Activated B cell treated with CpG ODN at 0.5 μM for 24 hours (primary cell): ENCODE measurements at regions not wholly inside any gene's neighbourhood (a gene's known extent, or its start where the extent isn't known, plus 50 kb on each side); places are given as distances from the start of the nearest gene placed in this dataset.

Experiments used
- ATAC-seq: fragments of 200-7000 bp; cut with Tn5 transposase; one replicate; pipeline ENCODE4 v1.10.0; 2021; ENCODE audit warnings: low read depth, mild to moderate bottlenecking, moderate library complexity
- CTCF ChIA-PET: fragments of 350-600 bp; sonication (Branson Sonifier 250); formaldehyde crosslinking; loops from one replicate; lab custom pipeline; 2021; ENCODE audit warnings: antibody characterized with exemption; lab: Charles Lee
- POLR2A ChIA-PET: fragments of 350-600 bp; sonication (Branson Sonifier 250); formaldehyde crosslinking; loops from one replicate; lab custom pipeline; 2021; ENCODE audit warnings: antibody characterized with exemption; lab: Charles Lee
- DNase-seq: peaks from one replicate; pipeline ENCODE4 v3.0.0; 2022
- H3K27ac Mint-ChIP-seq: one replicate; pipeline ENCODE4 v1.8.0; 2020; ENCODE audit warnings: mixed read lengths
- H3K27me3 Mint-ChIP-seq: one replicate; pipeline ENCODE4 v1.8.0; 2021; ENCODE audit warnings: mixed read lengths
- H3K36me3 Mint-ChIP-seq: one replicate; pipeline ENCODE4 v1.8.0; 2021; ENCODE audit warnings: low read depth, mixed read lengths
- H3K4me1 Mint-ChIP-seq: one replicate; pipeline ENCODE4 v1.8.0; 2021; ENCODE audit warnings: mixed read lengths
- H3K4me3 Mint-ChIP-seq: one replicate; pipeline ENCODE4 v1.8.0; 2020; ENCODE audit warnings: mild to moderate bottlenecking, mixed read lengths
- H3K9me3 Mint-ChIP-seq: one replicate; pipeline ENCODE4 v1.8.0; 2020; ENCODE audit warnings: mixed read lengths
- intact Hi-C: fragments of 100-400 bp; cut with micrococcal nuclease; formaldehyde crosslinking; loops from one replicate; pipeline ENCODE4 v1.15.1; 2024
- TF ChIP-seq, protein P1 (sequence below): fragments of 200-600 bp; IDR thresholded peaks from one replicate; pipeline ENCODE4 v1.8.0; 2022; ENCODE audit warnings: antibody characterized with exemption, mild to moderate bottlenecking

DNA sequence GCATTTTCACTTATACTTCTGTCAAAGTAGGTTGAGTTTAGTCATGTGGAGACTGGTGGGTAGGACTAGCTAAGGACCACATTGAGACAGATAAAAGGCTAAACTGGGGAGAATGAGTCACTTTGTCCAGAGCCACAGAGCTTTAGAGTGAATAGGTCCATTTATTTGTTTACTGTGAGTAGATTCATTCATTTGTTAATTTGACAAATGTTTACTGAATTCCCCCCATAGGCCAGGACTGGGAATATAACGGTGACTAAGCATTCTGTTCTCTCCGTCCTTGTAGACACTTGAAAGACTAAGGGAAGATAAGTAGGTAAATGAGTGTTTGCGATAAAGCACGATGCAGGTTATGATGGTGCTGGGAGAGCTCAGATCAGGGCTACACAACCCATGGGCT, 699.7 kb upstream of the ID4 start:
- DNase-seq (no peak), ATAC-seq (no peak)
- Mint-ChIP-seq H3K4me1 (no peaks in the 10 kb centered on the region), H3K27ac (no peak overlapping the region), H3K4me3 (no peak overlapping the region), H3K36me3 (no peaks in the 10 kb centered on the region), H3K9me3 (peaks cover 9% of the 10 kb centered on the region), H3K27me3 (no peaks in the 10 kb centered on the region)
- ChIA-PET POLR2A (no interaction called here), CTCF (no interaction called here)
- intact Hi-C loops: no loop called here
- TF ChIP-seq, protein P1, sequence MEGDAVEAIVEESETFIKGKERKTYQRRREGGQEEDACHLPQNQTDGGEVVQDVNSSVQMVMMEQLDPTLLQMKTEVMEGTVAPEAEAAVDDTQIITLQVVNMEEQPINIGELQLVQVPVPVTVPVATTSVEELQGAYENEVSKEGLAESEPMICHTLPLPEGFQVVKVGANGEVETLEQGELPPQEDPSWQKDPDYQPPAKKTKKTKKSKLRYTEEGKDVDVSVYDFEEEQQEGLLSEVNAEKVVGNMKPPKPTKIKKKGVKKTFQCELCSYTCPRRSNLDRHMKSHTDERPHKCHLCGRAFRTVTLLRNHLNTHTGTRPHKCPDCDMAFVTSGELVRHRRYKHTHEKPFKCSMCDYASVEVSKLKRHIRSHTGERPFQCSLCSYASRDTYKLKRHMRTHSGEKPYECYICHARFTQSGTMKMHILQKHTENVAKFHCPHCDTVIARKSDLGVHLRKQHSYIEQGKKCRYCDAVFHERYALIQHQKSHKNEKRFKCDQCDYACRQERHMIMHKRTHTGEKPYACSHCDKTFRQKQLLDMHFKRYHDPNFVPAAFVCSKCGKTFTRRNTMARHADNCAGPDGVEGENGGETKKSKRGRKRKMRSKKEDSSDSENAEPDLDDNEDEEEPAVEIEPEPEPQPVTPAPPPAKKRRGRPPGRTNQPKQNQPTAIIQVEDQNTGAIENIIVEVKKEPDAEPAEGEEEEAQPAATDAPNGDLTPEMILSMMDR: no peak

DNA sequence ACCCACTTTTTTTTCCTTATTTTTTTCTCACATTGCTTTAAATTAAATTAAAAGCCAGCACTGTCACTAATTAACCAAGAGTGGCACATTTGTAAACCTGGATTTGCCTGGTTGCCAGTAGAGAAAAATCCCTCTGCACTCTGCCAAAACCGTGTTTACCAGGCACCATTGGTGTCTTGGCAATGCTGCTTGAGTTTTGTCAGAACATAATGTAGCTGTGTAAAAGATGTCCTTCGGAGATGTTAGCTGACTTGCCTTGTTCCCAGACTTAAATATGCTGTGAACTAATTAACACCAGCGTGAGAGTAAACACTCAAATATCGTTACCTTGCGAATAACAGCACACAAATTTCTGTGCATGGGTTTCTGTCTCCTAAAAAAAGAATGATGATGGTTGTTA, 694.9 kb upstream of the ID4 start:
- ChIA-PET POLR2A (no interaction called here), CTCF (interaction anchor here (0.7 kb wide), 1 partner anchor 17 kb away, joined by 3 read pairs; no protein-coding TSS in a partner anchor)
- peaks cover 5% of the 10 kb centered on the region for H3K9me3 Mint-ChIP-seq
- H3K4me1 Mint-ChIP-seq: no peaks in the 10 kb centered on the region
- intact Hi-C loops: no loop called here
- DNase-seq: no peak
- no peaks in the 10 kb centered on the region for H3K36me3 Mint-ChIP-seq
- ATAC-seq: no peak
- H3K4me3 Mint-ChIP-seq: no peak overlapping the region
- TF ChIP-seq, protein P1: no peak
- no peak overlapping the region for H3K27ac Mint-ChIP-seq
- H3K27me3 Mint-ChIP-seq: no peaks in the 10 kb centered on the region

GRCh38 chr6:19150307-19150706, 686.9 kb upstream of the ID4 start:
- CTCF ChIA-PET: no interaction called here
- peaks cover 9% of the 10 kb centered on the region for H3K9me3 Mint-ChIP-seq
- H3K4me3 Mint-ChIP-seq: no peak overlapping the region
- no peak for ATAC-seq
- no peaks in the 10 kb centered on the region for H3K36me3 Mint-ChIP-seq
- TF ChIP-seq, protein P1: no peak
- H3K4me1 Mint-ChIP-seq: no peaks in the 10 kb centered on the region
- intact Hi-C loops: no loop called here
- POLR2A ChIA-PET: no interaction called here
- no peak for DNase-seq
- no peak overlapping the region for H3K27ac Mint-ChIP-seq
- H3K27me3 Mint-ChIP-seq: no peaks in the 10 kb centered on the region

GRCh38 chr6:19153270-19153980, 683.7 kb upstream of the ID4 start:
- intact Hi-C loops: no loop called here
- Mint-ChIP-seq H3K36me3 (no peaks in the 10 kb centered on the region), H3K4me3 (no peak overlapping the region), H3K27me3 (no peaks in the 10 kb centered on the region), H3K9me3 (peaks cover 9% of the 10 kb centered on the region), H3K4me1 (no peaks in the 10 kb centered on the region), H3K27ac (no peak overlapping the region)
- POLR2A ChIA-PET: no interaction called here
- DNase-seq: no peak
- ATAC-seq: no peak
- CTCF ChIA-PET: no interaction called here
- TF ChIP-seq, protein P1: no peak

DNA sequence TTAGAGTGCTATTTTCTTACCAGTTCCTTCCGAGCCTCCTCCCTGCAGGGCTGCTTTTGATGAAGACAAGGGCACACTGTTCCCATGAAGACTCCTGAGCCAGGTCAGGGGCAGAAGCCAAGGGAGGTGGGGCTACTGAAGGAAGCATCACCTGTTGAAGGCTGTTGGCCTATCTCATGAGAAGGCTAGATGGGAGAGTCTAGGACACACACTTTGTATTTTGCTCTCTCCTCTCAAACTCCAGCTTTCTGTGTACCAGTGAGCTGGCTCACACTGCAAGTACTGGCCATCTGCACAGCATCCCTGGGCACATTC, 683.2 kb upstream of the ID4 start:
- TF ChIP-seq, protein P1: no peak
- Mint-ChIP-seq H3K36me3 (no peaks in the 10 kb centered on the region), H3K4me1 (no peaks in the 10 kb centered on the region), H3K9me3 (peaks cover 8% of the 10 kb centered on the region), H3K4me3 (no peak overlapping the region), H3K27ac (no peak overlapping the region), H3K27me3 (no peaks in the 10 kb centered on the region)
- intact Hi-C loops: no loop called here
- POLR2A ChIA-PET: no interaction called here
- CTCF ChIA-PET: no interaction called here
- no peak for DNase-seq
- no peak for ATAC-seq
